ENCODE measurements at regions not wholly inside any gene's neighbourhood (a gene's known extent, or its start where the extent isn't known, plus 50 kb on each side); places are given as distances from the start of the nearest gene placed in this dataset.

GRCh38 chr3:87147562-87147961 is 79.5 kb upstream of the CHMP2B start:
- Histone ChIP-seq H3K27me3 (replicated peaks; ENCODE audit: insufficient read depth) (no peaks in the 10 kb centered on the region), H3K36me3 (no peaks in the 10 kb centered on the region), H3K4me3 (no peak overlapping the region), H3K4me1 (replicated peaks) (no peaks in the 10 kb centered on the region), H3K9me3 (no peaks in the 10 kb centered on the region), H3K27ac (no peak overlapping the region)
- DNase-seq (ENCODE audit: low spot score): no peak
- WGBS: 94% methylated on average over 8 of the region's 8 CpGs
- intact Hi-C loops (cut with DNase I): no loop called here
- no peak for TF ChIP-seq POLR2A (IDR thresholded peaks at IDR 0.05)
- TF ChIP-seq POLR2AphosphoS5 (IDR thresholded peaks at IDR 0.05): no peak
- TF ChIP-seq, protein P1, sequence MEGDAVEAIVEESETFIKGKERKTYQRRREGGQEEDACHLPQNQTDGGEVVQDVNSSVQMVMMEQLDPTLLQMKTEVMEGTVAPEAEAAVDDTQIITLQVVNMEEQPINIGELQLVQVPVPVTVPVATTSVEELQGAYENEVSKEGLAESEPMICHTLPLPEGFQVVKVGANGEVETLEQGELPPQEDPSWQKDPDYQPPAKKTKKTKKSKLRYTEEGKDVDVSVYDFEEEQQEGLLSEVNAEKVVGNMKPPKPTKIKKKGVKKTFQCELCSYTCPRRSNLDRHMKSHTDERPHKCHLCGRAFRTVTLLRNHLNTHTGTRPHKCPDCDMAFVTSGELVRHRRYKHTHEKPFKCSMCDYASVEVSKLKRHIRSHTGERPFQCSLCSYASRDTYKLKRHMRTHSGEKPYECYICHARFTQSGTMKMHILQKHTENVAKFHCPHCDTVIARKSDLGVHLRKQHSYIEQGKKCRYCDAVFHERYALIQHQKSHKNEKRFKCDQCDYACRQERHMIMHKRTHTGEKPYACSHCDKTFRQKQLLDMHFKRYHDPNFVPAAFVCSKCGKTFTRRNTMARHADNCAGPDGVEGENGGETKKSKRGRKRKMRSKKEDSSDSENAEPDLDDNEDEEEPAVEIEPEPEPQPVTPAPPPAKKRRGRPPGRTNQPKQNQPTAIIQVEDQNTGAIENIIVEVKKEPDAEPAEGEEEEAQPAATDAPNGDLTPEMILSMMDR (IDR thresholded peaks at IDR 0.05): no peak

DNA sequence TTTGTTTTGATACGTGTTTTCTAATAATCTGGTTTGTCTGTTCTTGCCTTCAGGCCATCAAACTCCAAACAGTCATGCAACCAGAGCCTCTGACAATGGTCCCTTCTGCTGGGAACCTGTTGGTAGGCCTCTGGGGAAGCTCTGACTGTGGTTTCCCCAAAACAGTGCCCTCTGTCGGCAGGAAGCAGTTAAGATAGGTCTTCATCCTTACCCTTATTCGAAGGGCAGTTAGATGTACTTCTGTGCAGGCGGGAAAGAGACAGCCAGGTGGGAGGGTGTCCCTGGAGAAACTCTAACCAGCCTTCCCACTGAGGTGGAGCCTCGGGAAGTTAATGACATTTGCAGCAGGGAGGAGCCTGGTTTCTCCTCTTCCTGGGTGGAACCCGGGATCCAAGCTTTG is 81.6 kb upstream of the CHMP2B start:
- H3K9me3 ChIP-seq: peaks cover 11% of the 10 kb centered on the region
- no peak for DNase-seq (ENCODE audit: low spot score)
- TF ChIP-seq, protein P1 (IDR thresholded peaks at IDR 0.05): no peak
- TF ChIP-seq POLR2A (IDR thresholded peaks at IDR 0.05) (no peak), POLR2AphosphoS5 (IDR thresholded peaks at IDR 0.05) (no peak)
- H3K36me3 ChIP-seq: no peaks in the 10 kb centered on the region
- H3K4me3 ChIP-seq: no peak overlapping the region
- no peaks in the 10 kb centered on the region for H3K4me1 ChIP-seq (replicated peaks)
- 54% methylated on average over 6 of the region's 6 CpGs for WGBS
- H3K27me3 ChIP-seq (replicated peaks; ENCODE audit: insufficient read depth): no peaks in the 10 kb centered on the region
- H3K27ac ChIP-seq: no peak overlapping the region
- intact Hi-C loops (cut with DNase I): no loop called here

GRCh38 chr3:87136066-87136596 is 91.0 kb upstream of the CHMP2B start:
- intact Hi-C loops (cut with DNase I): no loop called here
- Histone ChIP-seq H3K27me3 (replicated peaks; ENCODE audit: insufficient read depth) (no peaks in the 10 kb centered on the region), H3K27ac (no peak overlapping the region), H3K36me3 (no peaks in the 10 kb centered on the region), H3K4me1 (replicated peaks) (no peaks in the 10 kb centered on the region), H3K9me3 (peaks cover 2% of the 10 kb centered on the region), H3K4me3 (no peak overlapping the region)
- 58% methylated on average over 2 of the region's 2 CpGs for WGBS
- DNase-seq (ENCODE audit: low spot score): no peak
- TF ChIP-seq, protein P1 (IDR thresholded peaks at IDR 0.05): no peak

GRCh38 chr3:87135412-87135811 is 91.7 kb upstream of the CHMP2B start:
- no peak for DNase-seq (ENCODE audit: low spot score)
- H3K27me3 ChIP-seq (replicated peaks; ENCODE audit: insufficient read depth): no peaks in the 10 kb centered on the region
- no peaks in the 10 kb centered on the region for H3K9me3 ChIP-seq
- intact Hi-C loops (cut with DNase I): no loop called here
- no peak overlapping the region for H3K27ac ChIP-seq
- no peaks in the 10 kb centered on the region for H3K36me3 ChIP-seq
- no peak overlapping the region for H3K4me3 ChIP-seq
- 72% methylated on average over 3 of the region's 3 CpGs for WGBS
- H3K4me1 ChIP-seq (replicated peaks): no peaks in the 10 kb centered on the region
- TF ChIP-seq POLR2AphosphoS5 (IDR thresholded peaks at IDR 0.05) (no peak), POLR2A (IDR thresholded peaks at IDR 0.05) (no peak)
- TF ChIP-seq, protein P1 (IDR thresholded peaks at IDR 0.05): no peak

GRCh38 chr3:87132801-87133200 is 94.3 kb upstream of the CHMP2B start:
- Histone ChIP-seq H3K27me3 (replicated peaks; ENCODE audit: insufficient read depth) (no peaks in the 10 kb centered on the region), H3K27ac (no peak overlapping the region), H3K9me3 (no peaks in the 10 kb centered on the region), H3K4me3 (no peak overlapping the region), H3K4me1 (replicated peaks) (no peaks in the 10 kb centered on the region), H3K36me3 (no peaks in the 10 kb centered on the region)
- intact Hi-C loops (cut with DNase I): no loop called here
- TF ChIP-seq POLR2AphosphoS5 (IDR thresholded peaks at IDR 0.05) (no peak), POLR2A (IDR thresholded peaks at IDR 0.05) (no peak)
- TF ChIP-seq, protein P1 (IDR thresholded peaks at IDR 0.05): no peak
- WGBS: 96% methylated on average over 2 of the region's 2 CpGs
- DNase-seq (ENCODE audit: low spot score): no peak

Data from prostate gland (tissue), 2 donors.